HEK293 (cell line): ENCODE measurements at regions not wholly inside any gene's neighbourhood (a gene's known extent, or its start where the extent isn't known, plus 50 kb on each side); places are given as distances from the start of the nearest gene placed in this dataset.

ENCODE experiments used
- CTCF ChIP-seq: fragments of 450-650 bp; formaldehyde crosslinking; IDR thresholded peaks from 2 replicates; pipeline ENCODE4 v1.5.1; 2016; ENCODE audit warnings: missing biosample characterization, missing genetic modification characterization
- ZBTB1 ChIP-seq: fragments of 450-650 bp; formaldehyde crosslinking; IDR thresholded peaks from 2 replicates; pipeline ENCODE4 v1.5.1; 2016; ENCODE audit warnings: missing biosample characterization, missing genetic modification characterization
- ZNF24 ChIP-seq: fragments of 450-650 bp; formaldehyde crosslinking; IDR thresholded peaks from 2 replicates; pipeline ENCODE4 v1.5.1; 2016; ENCODE audit warnings: missing biosample characterization, missing genetic modification characterization

DNA sequence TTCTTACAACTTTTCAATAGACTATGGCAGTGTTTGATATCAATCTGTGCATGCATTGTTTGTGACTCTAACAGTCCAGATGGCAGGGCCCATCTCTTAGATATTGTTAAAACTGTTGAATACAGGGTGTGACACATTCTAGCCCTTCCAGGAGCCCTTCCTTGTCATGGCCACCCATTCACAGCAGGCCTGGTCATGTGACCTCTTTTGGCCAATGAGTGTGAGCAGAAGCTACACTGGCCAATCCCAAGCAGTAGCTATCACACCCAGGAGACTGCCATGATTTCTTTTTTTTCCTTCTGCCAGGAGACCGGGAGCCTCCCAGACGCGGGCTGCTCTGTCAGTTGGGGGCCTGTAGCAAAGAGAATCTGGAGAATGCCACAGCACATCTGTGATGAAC, 655.4 kb upstream of the MKI67 start:
- TF ChIP-seq CTCF (no peak), ZNF24 (tag by site-specific recombination) (no peak), ZBTB1 (tag by site-specific recombination) (no peak)
